Gastrocnemius medialis (tissue), 4 donors: ENCODE measurements at regions not wholly inside any gene's neighbourhood (a gene's known extent, or its start where the extent isn't known, plus 50 kb on each side); places are given as distances from the start of the nearest gene placed in this dataset.

Source experiments
- POLR2A ChIP-seq, 2 donors: fragments of 450-650 bp; IDR thresholded peaks; one replicate each; pipeline ENCODE4 v1.6.1; 2017; ENCODE audit warnings: antibody characterized with exemption in 2 of 2, mild to moderate bottlenecking in 2 of 2, moderate library complexity in 2 of 2
- TF ChIP-seq, protein P1 (sequence below), 5 experiments: fragments of 450-650 bp in 3 of 5; fragments of 200-600 bp in 2 of 5; sonication (generic) in 2 of 5; IDR thresholded peaks in 4 of 5; conservative IDR thresholded peaks in 1 of 5; 1 replicate in 4 of 5; 2 replicates in 1 of 5; pipeline ENCODE4 v1.5.1; 2016 to 2019; ENCODE audit warnings: antibody characterized with exemption in 5 of 5, mild to moderate bottlenecking in 3 of 5, moderate library complexity in 3 of 5

GRCh38 chr12:53856132-53856531 is 82.5 kb upstream of the HOXC13 start:
- TF ChIP-seq, protein P1, sequence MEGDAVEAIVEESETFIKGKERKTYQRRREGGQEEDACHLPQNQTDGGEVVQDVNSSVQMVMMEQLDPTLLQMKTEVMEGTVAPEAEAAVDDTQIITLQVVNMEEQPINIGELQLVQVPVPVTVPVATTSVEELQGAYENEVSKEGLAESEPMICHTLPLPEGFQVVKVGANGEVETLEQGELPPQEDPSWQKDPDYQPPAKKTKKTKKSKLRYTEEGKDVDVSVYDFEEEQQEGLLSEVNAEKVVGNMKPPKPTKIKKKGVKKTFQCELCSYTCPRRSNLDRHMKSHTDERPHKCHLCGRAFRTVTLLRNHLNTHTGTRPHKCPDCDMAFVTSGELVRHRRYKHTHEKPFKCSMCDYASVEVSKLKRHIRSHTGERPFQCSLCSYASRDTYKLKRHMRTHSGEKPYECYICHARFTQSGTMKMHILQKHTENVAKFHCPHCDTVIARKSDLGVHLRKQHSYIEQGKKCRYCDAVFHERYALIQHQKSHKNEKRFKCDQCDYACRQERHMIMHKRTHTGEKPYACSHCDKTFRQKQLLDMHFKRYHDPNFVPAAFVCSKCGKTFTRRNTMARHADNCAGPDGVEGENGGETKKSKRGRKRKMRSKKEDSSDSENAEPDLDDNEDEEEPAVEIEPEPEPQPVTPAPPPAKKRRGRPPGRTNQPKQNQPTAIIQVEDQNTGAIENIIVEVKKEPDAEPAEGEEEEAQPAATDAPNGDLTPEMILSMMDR (IDR thresholded peaks at IDR 0.05 in 4 of 5, conservative IDR thresholded peaks at IDR 0.05 in 1 of 5) = no peak
- no peak for TF ChIP-seq POLR2A (IDR thresholded peaks at IDR 0.05)
